Lower leg skin (tissue), 4 donors: ENCODE measurements at regions not wholly inside any gene's neighbourhood (a gene's known extent, or its start where the extent isn't known, plus 50 kb on each side); places are given as distances from the start of the nearest gene placed in this dataset.

Source experiments
- DNase-seq, 2 donors: peaks; one replicate each; pipeline ENCODE4 v3.0.0-alpha.2; 2019; ENCODE audit warnings: low spot score in 2 of 2
- H3K4me3 ChIP-seq: fragments of 200-600 bp; sonication (generic); 2 replicates; pipeline ENCODE4 v1.5.1; 2017; ENCODE audit warnings: mild to moderate bottlenecking, low read depth; ENCODE audit not compliant: poor library complexity, severe bottlenecking
- CTCF ChIP-seq, 3 donors: fragments of 450-650 bp; IDR thresholded peaks; one replicate each; pipeline ENCODE4 v1.5.1; 2016; ENCODE audit warnings: antibody characterized with exemption in 3 of 3, mild to moderate bottlenecking in 3 of 3, moderate library complexity in 2 of 3
- POLR2A ChIP-seq, 2 donors: fragments of 450-650 bp; IDR thresholded peaks; one replicate each; pipeline ENCODE4 v1.6.1; 2016 to 2017; ENCODE audit warnings: antibody characterized with exemption in 2 of 2, mild to moderate bottlenecking in 1 of 2, moderate library complexity in 1 of 2
- WGBS, 2 donors: methylation state at CpG; one replicate each; pipeline ENCODE4 v1.1.5; 2018; 5-methylcytosine and 5-hydroxymethylcytosine counted together
- intact Hi-C: fragments of 100-400 bp; cut with DNase I; formaldehyde crosslinking; loops from one replicate; pipeline ENCODE4 v1.15.0; 2023; ENCODE audit warnings: low total_unique reads

GRCh38 chr12:125688223-125688622 lies 623.0 kb downstream of the AACS start:
- WGBS, 2 donors: 84 to 86% methylated on average over 7 of the region's 7 CpGs
- TF ChIP-seq CTCF (IDR thresholded peaks at IDR 0.05) (no peak), POLR2A (IDR thresholded peaks at IDR 0.05) (no peak)

GRCh38 chr12:125688881-125689280 lies 623.6 kb downstream of the AACS start:
- H3K4me3 ChIP-seq: no peak overlapping the region
- TF ChIP-seq POLR2A (IDR thresholded peaks at IDR 0.05) (no peak), CTCF (IDR thresholded peaks at IDR 0.05) (no peak)
- no peak for DNase-seq
- intact Hi-C loops: no loop called here
- WGBS, 2 donors: 89% methylated on average over 5 of the region's 5 CpGs

More at GRCh38 chr12:125688223-125688622, 623.0 kb downstream of the AACS start:
- no peak for DNase-seq
- intact Hi-C loops: no loop called here
- no peak overlapping the region for H3K4me3 ChIP-seq

- intact Hi-C loops: no loop called here
Observed at GRCh38 chr12:125689576-125690410, 624.6 kb downstream of the AACS start.

GRCh38 chr12:125690841-125691240 lies 625.6 kb downstream of the AACS start:
- no peak for DNase-seq
- intact Hi-C loops: no loop called here
- no peak overlapping the region for H3K4me3 ChIP-seq
- 83 to 87% methylated on average over 9 of the region's 9 CpGs for WGBS, 2 donors
- no peak for TF ChIP-seq CTCF (IDR thresholded peaks at IDR 0.05)
- no peak for TF ChIP-seq POLR2A (IDR thresholded peaks at IDR 0.05)

More at GRCh38 chr12:125689576-125690410, 624.6 kb downstream of the AACS start:
- no peak overlapping the region for H3K4me3 ChIP-seq
- TF ChIP-seq CTCF (IDR thresholded peaks at IDR 0.05) (no peak), POLR2A (IDR thresholded peaks at IDR 0.05) (no peak)
- 66 to 71% methylated on average over 18 of the region's 18 CpGs for WGBS, 2 donors
- DNase-seq: no peak

GRCh38 chr12:125696054-125696453 lies 630.8 kb downstream of the AACS start:
- 55 to 64% methylated on average over 2 of the region's 2 CpGs for WGBS, 2 donors
- intact Hi-C loops: no loop called here
- no peak overlapping the region for H3K4me3 ChIP-seq
- no peak for DNase-seq
- TF ChIP-seq CTCF (IDR thresholded peaks at IDR 0.05) (no peak), POLR2A (IDR thresholded peaks at IDR 0.05) (no peak)
